Myocyte (in vitro differentiated cells): ENCODE measurements at regions not wholly inside any gene's neighbourhood (a gene's known extent, or its start where the extent isn't known, plus 50 kb on each side); places are given as distances from the start of the nearest gene placed in this dataset.
"Not testable (repeated sequence)": the region's sequence is repeated elsewhere in the genome, so short reads cannot be mapped to it uniquely, and the experiment has no call there.

Experiments used
- DNase-seq: peaks from one replicate; pipeline ENCODE4 v3.0.0-alpha.2; 2012; ENCODE audit warnings: low read depth

DNA sequence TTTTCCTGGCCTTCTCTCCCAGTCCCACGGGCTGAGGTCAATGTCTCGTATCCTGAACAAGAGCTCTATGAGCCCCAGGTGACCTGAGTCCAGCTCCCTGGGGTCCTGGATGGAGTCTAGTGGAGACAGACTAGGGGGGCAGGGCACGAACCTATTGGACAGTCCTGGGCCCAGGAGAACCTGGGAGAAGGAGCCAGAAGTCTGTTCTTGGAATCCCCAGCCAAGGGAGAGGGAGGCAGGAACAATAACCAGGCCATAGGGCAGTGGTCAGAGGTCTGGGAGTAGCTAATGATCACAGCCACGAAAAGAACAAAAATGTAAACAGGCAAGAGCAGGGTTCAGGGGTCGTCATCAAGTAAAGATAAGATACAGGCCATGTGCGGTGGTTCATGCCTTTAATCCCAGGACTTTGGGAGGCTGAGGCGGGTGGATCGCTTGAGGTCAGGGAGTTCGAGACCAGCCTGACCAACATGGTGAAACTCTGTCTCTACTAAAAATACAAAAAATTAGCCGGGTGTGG, 60.8 kb downstream of the COPRS start:
- DNase-seq = no peak

DNA sequence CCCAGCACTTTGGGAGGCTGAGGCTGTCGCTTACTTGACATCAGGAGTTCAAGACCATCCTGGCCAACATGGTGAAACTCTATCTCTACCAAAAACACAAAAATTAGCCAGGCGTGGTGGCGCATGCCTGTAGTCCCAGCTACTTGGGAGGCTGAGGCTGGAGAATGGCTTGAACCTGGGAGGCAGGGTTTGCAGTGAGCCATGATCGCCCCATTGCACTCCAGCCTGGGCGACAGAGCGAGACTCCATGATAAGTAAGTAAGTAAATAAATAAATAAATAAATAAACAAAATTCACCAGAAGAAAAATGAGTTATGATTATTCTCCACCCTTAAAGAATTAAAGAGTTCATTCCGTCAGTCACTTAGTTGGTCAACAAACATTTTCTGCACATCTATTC, 63.1 kb downstream of the COPRS start:
- not testable (repeated sequence) for DNase-seq

GRCh38 chr17:31794111-31794510, 64.9 kb downstream of the COPRS start:
- no peak for DNase-seq

DNA sequence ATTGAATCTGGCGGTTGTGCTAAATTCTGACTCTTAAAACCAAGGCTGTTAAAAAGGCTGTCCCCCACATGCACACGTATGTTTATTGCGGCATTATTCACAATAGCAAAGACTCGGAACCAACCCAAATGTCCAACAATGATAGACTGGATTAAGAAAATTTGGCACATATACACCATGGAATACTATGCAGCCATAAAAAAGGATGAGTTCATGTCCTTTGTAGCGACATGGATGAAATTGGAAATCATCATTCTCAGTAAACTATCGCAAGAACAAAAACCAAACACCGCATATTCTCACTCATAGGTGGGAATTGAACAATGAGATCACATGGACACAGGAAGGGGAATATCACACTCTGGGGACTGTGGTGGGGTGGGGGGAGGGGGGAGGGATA, 65.4 kb downstream of the COPRS start:
- not testable (repeated sequence) for DNase-seq

GRCh38 chr17:31792007-31792585, 66.9 kb downstream of the COPRS start:
- no peak for DNase-seq

DNA sequence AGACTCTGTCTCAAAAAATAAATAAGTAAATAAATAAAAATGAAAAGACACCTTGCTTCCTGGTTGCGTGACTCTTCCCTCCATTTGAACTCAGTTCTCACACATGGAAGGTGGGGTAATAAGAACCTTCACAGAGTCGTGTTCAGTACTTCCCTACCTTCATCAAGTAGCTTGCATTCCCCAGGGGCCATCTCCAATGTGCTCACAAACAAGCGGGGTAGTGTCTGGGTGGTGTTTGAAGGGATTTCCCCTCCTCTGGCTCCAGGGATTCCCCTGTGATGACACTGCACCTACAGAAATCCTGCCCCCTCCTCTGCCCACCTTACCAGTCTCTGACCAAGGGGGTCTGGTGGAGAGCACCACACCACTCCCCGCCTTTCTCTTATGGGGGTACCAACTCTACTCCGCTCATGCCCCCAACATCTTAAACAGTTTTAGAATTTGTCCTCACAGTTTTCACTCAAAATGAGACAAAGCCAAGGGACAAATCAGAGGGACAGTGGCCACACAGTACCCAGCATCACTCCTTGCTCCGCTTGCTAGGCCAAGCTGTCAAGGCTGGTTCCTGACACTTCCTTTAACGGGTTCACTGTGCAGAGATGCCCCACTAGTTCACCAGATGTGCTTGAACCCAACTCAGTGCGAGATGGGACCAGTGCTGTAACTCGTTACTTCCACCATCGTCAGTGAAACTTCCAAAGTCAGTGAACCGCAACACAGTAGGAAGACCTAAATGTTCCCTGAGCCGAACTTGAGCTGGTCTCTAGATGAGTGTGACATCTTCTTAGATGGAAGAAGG, 69.1 kb downstream of the COPRS start:
- no peak for DNase-seq

GRCh38 chr17:31788956-31789355, 70.1 kb downstream of the COPRS start:
- DNase-seq = no peak

- no peak for DNase-seq
Measured at GRCh38 chr17:31788571-31788946, 70.5 kb downstream of the COPRS start.

DNA sequence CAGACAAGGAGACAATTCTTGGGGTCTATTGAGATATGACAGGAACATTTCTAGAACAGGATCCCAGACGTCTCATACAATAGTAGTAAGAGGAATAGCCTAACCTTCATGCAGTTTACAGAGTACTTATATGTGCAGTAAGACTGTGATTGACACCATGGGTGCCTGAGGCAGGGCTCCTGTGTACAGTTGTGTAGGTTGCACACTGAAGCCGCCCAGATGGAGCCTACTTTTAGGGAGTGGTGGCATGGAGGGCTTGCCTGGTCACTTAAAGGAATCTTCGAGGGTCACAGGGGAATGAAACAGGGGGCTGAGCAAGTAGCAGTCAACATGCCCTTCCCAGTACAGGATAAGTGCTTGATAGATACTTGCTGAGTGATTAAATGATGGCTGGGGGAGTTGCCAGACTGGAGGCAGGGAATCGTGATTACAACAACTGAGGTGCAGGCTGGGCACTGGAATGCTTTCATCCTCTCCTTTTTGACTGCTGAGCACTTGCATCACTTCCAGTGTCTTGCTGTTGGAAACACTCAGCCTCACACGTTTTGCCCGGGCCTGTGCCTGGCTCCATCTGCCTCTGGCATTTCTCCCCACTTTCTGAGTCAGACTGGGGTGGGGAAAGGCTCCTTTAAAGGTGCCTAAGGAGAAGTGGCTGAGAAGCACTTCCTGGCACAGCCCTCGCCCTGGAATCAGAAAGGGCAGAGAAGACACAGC, 71.0 kb downstream of the COPRS start:
- DNase-seq = peak; percentile 54

- DNase-seq = no peak
Measured at GRCh38 chr17:31786796-31787481, 72.1 kb downstream of the COPRS start.

- DNase-seq = no peak
Measured at GRCh38 chr17:31780483-31780882, 78.6 kb downstream of the COPRS start.

- DNase-seq = no peak
Measured at GRCh38 chr17:31778523-31778922, 80.5 kb downstream of the COPRS start.

DNA sequence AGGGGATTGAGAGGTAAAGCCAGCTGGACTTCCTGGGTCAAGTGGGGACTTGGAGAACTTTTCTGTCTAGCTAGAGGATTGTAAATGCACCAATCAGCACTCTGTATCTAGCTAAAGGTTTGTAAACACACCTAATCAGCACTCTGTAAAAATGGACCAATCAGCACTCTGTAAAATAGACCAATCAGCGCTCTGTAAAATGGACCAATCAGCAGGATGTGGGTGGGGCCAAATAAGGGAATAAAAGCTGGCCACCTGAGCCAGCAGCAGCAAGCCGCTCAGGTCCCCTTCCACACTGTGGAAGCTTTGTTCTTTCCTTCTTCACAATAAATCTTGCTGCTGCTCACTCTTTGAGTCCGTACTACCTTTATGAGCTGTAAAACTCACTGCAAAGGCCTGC, 87.7 kb downstream of the COPRS start:
- DNase-seq = not testable (repeated sequence)

DNA sequence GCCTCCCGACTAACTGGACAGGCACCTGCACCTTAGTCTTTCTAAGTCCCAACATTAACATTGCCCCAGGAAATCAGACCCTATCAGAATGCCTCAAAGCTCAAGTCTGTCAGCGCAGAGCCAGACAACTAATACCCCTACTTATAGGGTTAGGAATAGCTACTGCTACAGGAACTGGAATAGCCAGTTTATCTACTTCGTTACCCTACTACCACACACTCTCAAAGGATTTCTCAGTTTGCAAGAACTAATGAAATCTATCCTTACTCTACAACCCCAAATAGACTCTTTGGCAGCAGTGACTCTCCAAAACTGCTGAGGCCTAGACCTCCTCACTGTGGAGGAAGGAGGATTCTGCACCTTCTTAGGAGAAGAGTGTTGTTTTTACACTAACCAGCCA, 88.5 kb downstream of the COPRS start:
- not testable (repeated sequence) for DNase-seq

GRCh38 chr17:31761836-31762510, 97.1 kb downstream of the COPRS start:
- DNase-seq = not testable (repeated sequence)

DNA sequence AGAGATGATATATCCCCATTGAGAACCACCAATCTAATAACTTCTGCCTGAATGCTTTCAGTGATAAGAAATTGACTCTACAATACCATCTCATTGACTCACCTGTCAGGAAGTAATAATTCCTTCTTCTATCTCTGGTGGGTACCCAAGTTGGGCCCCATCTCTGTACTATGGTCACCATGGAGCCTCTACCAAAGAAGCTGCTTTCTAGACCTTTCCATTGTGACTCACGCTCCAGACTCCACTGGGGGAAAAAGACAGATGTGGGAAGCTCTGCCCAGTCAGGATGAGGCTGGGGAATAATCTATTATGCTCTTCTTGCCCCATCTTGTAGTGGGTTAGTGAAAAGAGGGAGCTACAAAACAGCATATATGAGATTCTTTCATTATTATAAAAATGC, 100.4 kb downstream of the COPRS start:
- DNase-seq = no peak

- no peak for DNase-seq
Measured at GRCh38 chr17:31757097-31757496, 101.9 kb downstream of the COPRS start.

DNA sequence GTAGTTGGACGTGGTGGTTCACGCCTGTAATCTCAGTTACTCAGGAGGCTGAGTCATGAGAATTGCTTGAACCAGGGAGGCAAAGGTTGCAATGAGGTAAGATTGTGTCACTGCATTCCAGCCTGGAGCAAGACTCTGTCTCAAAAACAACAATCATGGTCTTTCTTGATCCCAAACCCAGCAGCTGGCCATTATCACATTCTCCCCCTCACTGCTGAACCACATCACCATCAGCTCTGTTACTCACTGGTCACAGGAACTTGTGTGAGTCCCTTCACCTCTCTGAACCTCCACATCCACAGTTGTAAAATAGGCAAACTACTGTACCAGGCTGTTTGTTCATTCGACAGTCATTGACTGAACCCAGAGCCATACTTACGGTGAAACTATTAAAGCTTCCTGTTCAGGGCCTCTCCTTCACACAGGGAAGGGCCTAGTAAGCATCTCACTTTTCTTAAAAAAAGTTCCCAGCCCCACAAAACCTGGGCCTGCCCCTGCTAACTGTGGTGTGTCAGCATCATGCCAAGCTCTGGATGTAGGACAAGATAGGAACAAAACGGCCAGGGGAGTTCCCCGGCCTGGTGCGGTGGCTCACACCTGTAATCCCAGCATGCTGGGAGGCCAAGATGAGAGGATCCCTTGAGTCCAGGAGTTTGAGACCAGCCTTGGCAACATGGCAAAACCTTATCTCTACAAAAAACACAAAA, 104.7 kb downstream of the COPRS start:
- DNase-seq = peak; percentile 15

GRCh38 chr17:31753011-31753410, 106.0 kb downstream of the COPRS start:
- no peak for DNase-seq

- DNase-seq = no peak
Measured at GRCh38 chr17:31752584-31752983, 106.5 kb downstream of the COPRS start.
